HG03354 (cell line): ENCODE measurements at regions not wholly inside any gene's neighbourhood (a gene's known extent, or its start where the extent isn't known, plus 50 kb on each side); places are given as distances from the start of the nearest gene placed in this dataset.

Experiments
- ATAC-seq: cut with Tn5 transposase; IDR thresholded peaks from one replicate; pipeline ENCODE4 v1.9.1; 2021; ENCODE audit warnings: mild to moderate bottlenecking; ENCODE audit not compliant: unreplicated experiment, poor library complexity, severe bottlenecking

GRCh38 chr1:23616292-23616824, 57.1 kb upstream of the ID3 start:
- no peak for ATAC-seq

- ATAC-seq: no peak
These were observed 56.6 kb upstream of the ID3 start for GRCh38 chr1:23615852-23616251.

DNA sequence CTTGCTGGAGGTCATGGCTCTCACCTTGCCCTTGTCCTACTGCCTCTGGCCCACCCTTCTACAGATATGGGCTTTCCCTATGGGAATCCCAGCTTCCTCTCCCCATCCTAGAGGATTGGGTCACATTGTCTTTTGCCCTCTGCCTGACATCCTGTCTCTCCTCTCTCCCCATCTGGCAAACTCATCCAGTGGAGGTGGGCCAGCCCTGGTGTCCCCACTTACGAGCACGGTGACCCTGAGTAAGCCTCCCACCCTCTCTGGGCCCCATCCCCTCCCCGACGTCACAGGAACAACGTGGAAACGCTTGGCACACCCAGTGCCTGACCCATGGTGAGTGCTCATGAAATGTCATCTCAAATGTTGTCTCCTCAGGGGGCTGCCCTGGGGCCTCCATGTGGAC, 56.1 kb upstream of the ID3 start:
- ATAC-seq: no peak

- ATAC-seq: no peak
These were observed 54.8 kb upstream of the ID3 start for GRCh38 chr1:23614032-23614660.

- ATAC-seq: peak; percentile 61
These were observed 54.1 kb upstream of the ID3 start for GRCh38 chr1:23613191-23614031.

- no peak for ATAC-seq
These were observed 52.5 kb upstream of the ID3 start for GRCh38 chr1:23611601-23612327.

DNA sequence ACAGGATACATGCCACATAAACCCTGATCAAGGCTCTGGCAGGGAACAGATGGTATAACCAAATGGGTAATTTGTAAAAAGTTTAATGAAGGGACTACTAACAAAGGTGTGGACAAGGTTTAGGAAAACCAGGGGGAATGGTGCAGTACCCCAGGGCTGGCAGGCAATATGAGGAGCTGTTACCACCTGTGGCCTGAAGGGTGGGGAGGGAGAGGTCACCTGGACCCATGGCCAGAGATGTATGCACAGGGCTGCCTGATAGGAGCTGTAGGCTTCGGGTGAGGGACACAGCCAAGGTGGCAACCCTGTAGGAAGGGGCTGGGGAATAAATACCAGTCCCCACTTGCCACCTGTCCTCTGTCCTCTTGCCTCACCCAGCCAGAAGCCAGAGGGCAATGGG, 51.4 kb upstream of the ID3 start:
- ATAC-seq: no peak

GRCh38 chr1:23609971-23610370, 50.7 kb upstream of the ID3 start:
- no peak for ATAC-seq
